ENCODE measurements at regions not wholly inside any gene's neighbourhood (a gene's known extent, or its start where the extent isn't known, plus 50 kb on each side); places are given as distances from the start of the nearest gene placed in this dataset.
A peak's percentile ranks its signal among the peaks of the same experiment; 100 is the strongest.

- CTCF ChIA-PET (ENCODE audit: partially characterized antibody): interaction anchor here (1.0 to 1.8 kb wide), 3 partner anchors 14 to 306 kb away, joined by 3 to 6 read pairs (median 4); no protein-coding TSS in a partner anchor
- H3K4me3 ChIP-seq (ENCODE audit: extremely low read depth in 1 of 4, insufficient read depth in 2 of 4, low read depth in 3 of 4, low read length in 4 of 4): no peak overlapping the region
- no peak overlapping the region for H3K27ac ChIP-seq (ENCODE audit: low read depth, low read length)
- 82% methylated on average over 2 of the region's 2 CpGs; no CpG with 5 or more reads in 1 of the 2 experiments for WGBS, 2 experiments (ENCODE audit: extremely low coverage in 1 of 2, insufficient coverage in 1 of 2, insufficient read length in 1 of 2, insufficient replicate concordance in 2 of 2, low coverage in 1 of 2, low lambda C conversion rate in 2 of 2, missing lambda C conversion rate in 1 of 2)
- H3K56ac ChIP-seq (replicated peaks; ENCODE audit: insufficient read length, low read depth, low read length): no peak overlapping the region
- no peak overlapping the region for H3K23ac ChIP-seq (ENCODE audit: insufficient read length)
- H3K4me1 ChIP-seq (replicated peaks in 1 of 4; ENCODE audit: control insufficient read depth in 3 of 4, insufficient read depth in 4 of 4, low read length in 3 of 4): peaks cover 0 to 6% (median 2%) of the 10 kb centered on the region in 4 experiments; a peak in 2 of 7 replicates
- no peak overlapping the region; the same call in 1 of the 2 replicates for H2BK15ac ChIP-seq (ENCODE audit: low read length)
- FAIRE-seq (no peak), DNase-seq (ENCODE audit: low read depth in 1 of 2, low spot score in 2 of 2) (no peak)
- no peaks in the 10 kb centered on the region for H3K79me2 ChIP-seq (ENCODE audit: control insufficient read depth in 1 of 2, insufficient read depth in 2 of 2, low read length in 2 of 2)
- H2BK120ac ChIP-seq (replicated peaks; ENCODE audit: low read depth, low read length): no peak overlapping the region
- H2AK5ac ChIP-seq (ENCODE audit: low read depth, low read length): no peak overlapping the region
- H2BK12ac ChIP-seq (ENCODE audit: low read depth, low read length): peak overlapping the region; percentile 33; the same call in 1 of the 2 replicates
- H3K36me3 ChIP-seq (ENCODE audit: control insufficient read depth in 2 of 4, insufficient read depth in 4 of 4, low read length in 3 of 4): no peaks in the 10 kb centered on the region
- H4K5ac ChIP-seq (ENCODE audit: insufficient read length, low read depth, low read length): no peak overlapping the region
- no peak overlapping the region for H2AFZ ChIP-seq (ENCODE audit: low read length)
- no peak overlapping the region for H4K91ac ChIP-seq (replicated peaks; ENCODE audit: insufficient read length, low read length)
- POLR2A ChIA-PET (ENCODE audit: partially characterized antibody): no interaction called here
- no peak overlapping the region for H3K4ac ChIP-seq (replicated peaks; ENCODE audit: insufficient read length, low read depth, low read length)
- H3K18ac ChIP-seq (ENCODE audit: extremely low read depth, low read length): no peak overlapping the region
- no peak overlapping the region for H4K8ac ChIP-seq (ENCODE audit: extremely low read depth, insufficient read depth, low read length)
- H2BK5ac ChIP-seq (ENCODE audit: low read depth, low read length): no peak overlapping the region
- H3K79me1 ChIP-seq (ENCODE audit: low read depth, low read length): no peaks in the 10 kb centered on the region
- H3K4me2 ChIP-seq (ENCODE audit: insufficient read depth in 1 of 2, low read depth in 2 of 2, low read length in 2 of 2): no peak overlapping the region
- no peaks in the 10 kb centered on the region for H3K27me3 ChIP-seq (replicated peaks in 1 of 4; ENCODE audit: control insufficient read depth in 3 of 4, extremely low read depth in 1 of 4, insufficient read depth in 3 of 4, low read length in 3 of 4)
- no peaks in the 10 kb centered on the region for H4K20me1 ChIP-seq (replicated peaks in 1 of 2; ENCODE audit: control insufficient read depth in 1 of 2, insufficient read depth in 2 of 2, low read length in 2 of 2)
- peaks cover 10 to 12% of the 10 kb centered on the region in 2 experiments for H3K9me3 ChIP-seq (ENCODE audit: insufficient read depth in 2 of 2, low read depth in 1 of 2, low read length in 1 of 2)
- no peak overlapping the region for H2BK20ac ChIP-seq (ENCODE audit: low read length)
- H3K9ac ChIP-seq (replicated peaks in 1 of 4; ENCODE audit: extremely low read depth in 1 of 4, low read depth in 3 of 4, low read length in 3 of 4): no peak overlapping the region
- no peak overlapping the region for H3K14ac ChIP-seq (ENCODE audit: insufficient read length)
- no peaks in the 10 kb centered on the region for H3K23me2 ChIP-seq (ENCODE audit: low read depth, low read length)
- no peak for TF ChIP-seq RAD21 (IDR thresholded peaks at IDR 0.05 in 1 of 2, conservative IDR thresholded peaks at IDR 0.05 in 1 of 2; ENCODE audit: low read depth in 2 of 2, low read length in 2 of 2)
- TF ChIP-seq BACH1 (IDR thresholded peaks at IDR 0.05; ENCODE audit: low read length): no peak
- TF ChIP-seq CTBP2 (IDR thresholded peaks at IDR 0.05; ENCODE audit: borderline replicate concordance, insufficient read depth, insufficient read length, low read length): no peak
- TF ChIP-seq CBX5 (IDR thresholded peaks at IDR 0.05; ENCODE audit: low read depth, low read length): no peak
- TF ChIP-seq RNF2 (IDR thresholded peaks at IDR 0.05; ENCODE audit: borderline replicate concordance, low read depth, low read length, missing control alignments, poor library complexity, severe bottlenecking): no peak
- no peak for TF ChIP-seq EZH2 (IDR thresholded peaks at IDR 0.05; ENCODE audit: low read depth, low read length, severe bottlenecking)
- no peak for TF ChIP-seq ATF3 (IDR thresholded peaks at IDR 0.05; ENCODE audit: insufficient read depth, low read depth, low read length)
- TF ChIP-seq POLR2AphosphoS5 (IDR thresholded peaks at IDR 0.05; ENCODE audit: low read depth, low read length): no peak
- TF ChIP-seq SRF (IDR thresholded peaks at IDR 0.05; ENCODE audit: low read depth, low read length): no peak
These were observed 84.5 kb upstream of the LINC01488 start for GRCh38 chr11:69396948-69397307.

All from H1 (cell line).